Breast epithelium (tissue), 3 donors: ENCODE measurements at regions not wholly inside any gene's neighbourhood (a gene's known extent, or its start where the extent isn't known, plus 50 kb on each side); places are given as distances from the start of the nearest gene placed in this dataset.

Source experiments
- CTCF ChIP-seq, 3 donors: fragments of 450-650 bp; IDR thresholded peaks; one replicate each; pipeline ENCODE4 v1.5.1; 2016 to 2017; ENCODE audit warnings: antibody characterized with exemption in 3 of 3, mild to moderate bottlenecking in 3 of 3, moderate library complexity in 3 of 3
- POLR2A ChIP-seq: fragments of 450-650 bp; IDR thresholded peaks from one replicate; pipeline ENCODE4 v1.6.1; 2016; ENCODE audit warnings: antibody characterized with exemption, mild to moderate bottlenecking, moderate library complexity

GRCh38 chr15:77753939-77754338, 121.2 kb upstream of the LINGO1 start:
- no peak for TF ChIP-seq CTCF (IDR thresholded peaks at IDR 0.05)
- no peak for TF ChIP-seq POLR2A
